ENCODE measurements at regions not wholly inside any gene's neighbourhood (a gene's known extent, or its start where the extent isn't known, plus 50 kb on each side); places are given as distances from the start of the nearest gene placed in this dataset.

- peak; percentile 99 to 100 for DNase-seq
Observed at GRCh38 chr11:121722431-121723245, 269.9 kb upstream of the SORL1-AS1 start.

GRCh38 chr11:121721961-121722360 lies 269.2 kb upstream of the SORL1-AS1 start:
- no peak for DNase-seq

GRCh38 chr11:121721448-121721847 lies 268.7 kb upstream of the SORL1-AS1 start:
- DNase-seq = no peak

- no peak for DNase-seq
Observed at GRCh38 chr11:121717296-121717695, 264.5 kb upstream of the SORL1-AS1 start.

GRCh38 chr11:121716060-121716459 lies 263.3 kb upstream of the SORL1-AS1 start:
- DNase-seq = no peak

- DNase-seq = no peak
Observed at GRCh38 chr11:121715405-121715804, 262.6 kb upstream of the SORL1-AS1 start.

- no peak for DNase-seq
Observed at GRCh38 chr11:121714351-121714750, 261.6 kb upstream of the SORL1-AS1 start.

- DNase-seq = no peak
Observed at GRCh38 chr11:121711939-121712338, 259.2 kb upstream of the SORL1-AS1 start.

- no peak for DNase-seq
Observed at GRCh38 chr11:121711236-121711635, 258.5 kb upstream of the SORL1-AS1 start.

GRCh38 chr11:121706884-121707420 lies 254.2 kb upstream of the SORL1-AS1 start:
- DNase-seq = no peak

- DNase-seq = no peak
Observed at GRCh38 chr11:121703201-121703600, 250.4 kb upstream of the SORL1-AS1 start.

- DNase-seq = no peak
Observed at GRCh38 chr11:121700968-121701367, 248.2 kb upstream of the SORL1-AS1 start.

- no peak for DNase-seq
Observed at GRCh38 chr11:121699801-121700200, 247.0 kb upstream of the SORL1-AS1 start.

- peak; percentile 68 to 92 for DNase-seq
Observed at GRCh38 chr11:121696931-121697670, 244.3 kb upstream of the SORL1-AS1 start.

- peak; percentile 83 to 89 for DNase-seq
Observed at GRCh38 chr11:121696177-121696871, 243.6 kb upstream of the SORL1-AS1 start.

- no peak for DNase-seq
Observed at GRCh38 chr11:121692236-121692635, 239.5 kb upstream of the SORL1-AS1 start.

GRCh38 chr11:121688860-121689614 lies 236.3 kb upstream of the SORL1-AS1 start:
- DNase-seq = no peak

- peak; percentile 39 to 81 for DNase-seq
Observed at GRCh38 chr11:121688055-121688491, 235.3 kb upstream of the SORL1-AS1 start.

GRCh38 chr11:121683791-121684190 lies 231.0 kb upstream of the SORL1-AS1 start:
- no peak for DNase-seq
